H1 (cell line): ENCODE measurements at regions not wholly inside any gene's neighbourhood (a gene's known extent, or its start where the extent isn't known, plus 50 kb on each side); places are given as distances from the start of the nearest gene placed in this dataset.

Experiments used
- CBX8 ChIP-seq: fragments of 300-800, 300-1000 bp; sonication (generic); IDR thresholded peaks from 2 replicates; pipeline ENCODE4 v1.7.1; 2016; ENCODE audit warnings: low read depth, low read length, borderline replicate concordance
- CREB1 ChIP-seq: IDR thresholded peaks from 2 replicates; pipeline ENCODE4 v1.6.1; 2012; ENCODE audit warnings: inconsistent platforms
- CTCF ChIP-seq, 3 experiments: IDR thresholded peaks; 1 replicate in 2 of 3; 2 replicates in 1 of 3; pipeline versions ENCODE4 v1.5.1 to v1.6.1; 2011; ENCODE audit warnings: low read length in 3 of 3, mild to moderate bottlenecking in 3 of 3, inconsistent platforms in 2 of 3, low read depth in 1 of 3, moderate library complexity in 1 of 3; ENCODE audit not compliant: insufficient read depth in 1 of 3; ENCODE audit errors: control extremely low read depth in 1 of 3
- EZH2 ChIP-seq: fragments of 200-600 bp; sonication (generic); IDR thresholded peaks from 2 replicates; pipeline ENCODE4 v1.7.1; 2012; ENCODE audit warnings: low read depth, mild to moderate bottlenecking, moderate library complexity, low read length, inconsistent platforms; ENCODE audit not compliant: severe bottlenecking
- POLR2A ChIP-seq, 2 experiments: IDR thresholded peaks; 1 replicate in 1 of 2; 2 replicates in 1 of 2; pipeline ENCODE4 v1.6.1; 2011; ENCODE audit warnings: low read depth in 2 of 2, low read length in 2 of 2, mild to moderate bottlenecking in 2 of 2; ENCODE audit errors: control extremely low read depth in 1 of 2
- POLR2AphosphoS5 ChIP-seq: IDR thresholded peaks from 2 replicates; pipeline ENCODE4 v1.6.1; 2011; ENCODE audit warnings: low read depth, low read length
- RAD21 ChIP-seq, 2 experiments: IDR thresholded peaks in 1 of 2; conservative IDR thresholded peaks in 1 of 2; 2 replicates each; pipeline ENCODE4 v1.6.1; 2011; ENCODE audit warnings: low read depth in 2 of 2, low read length in 2 of 2, improper control_type of control experiment in 1 of 2, inconsistent platforms in 1 of 2, mild to moderate bottlenecking in 1 of 2, moderate library complexity in 1 of 2
- RFX5 ChIP-seq: IDR thresholded peaks from 2 replicates; pipeline ENCODE4 v1.6.1; 2011; ENCODE audit warnings: low read depth, low read length, improper control_type of control experiment, borderline replicate concordance

- TF ChIP-seq CBX8 (no peak), POLR2AphosphoS5 (peak; percentile 53; the same call in 1 of the 2 replicates), EZH2 (no peak), RFX5 (no peak), POLR2A (IDR thresholded peaks at IDR 0.05; ENCODE audit: control extremely low read depth in 1 of 2, low read depth in 2 of 2, low read length in 2 of 2) (no peak), CREB1 (no peak), CTCF (IDR thresholded peaks at IDR 0.05; ENCODE audit: control extremely low read depth in 1 of 3, insufficient read depth in 1 of 3, low read depth in 1 of 3, low read length in 3 of 3) (no peak), RAD21 (IDR thresholded peaks at IDR 0.05 in 1 of 2, conservative IDR thresholded peaks at IDR 0.05 in 1 of 2; ENCODE audit: low read depth in 2 of 2, low read length in 2 of 2) (no peak)
Observed at GRCh38 chr2:234398531-234398930, 98.3 kb downstream of the ARL4C start.
